DND-41 (cell line): ENCODE measurements at regions not wholly inside any gene's neighbourhood (a gene's known extent, or its start where the extent isn't known, plus 50 kb on each side); places are given as distances from the start of the nearest gene placed in this dataset.

Source experiments
- ATAC-seq: fragments of 200-7000 bp; cut with Tn5 transposase; 3 replicates; pipeline ENCODE4 v1.9.1; 2021; ENCODE audit warnings: low read depth; ENCODE audit not compliant: insufficient read depth
- DNase-seq: peaks from one replicate; pipeline ENCODE4 v3.0.0-alpha.2; 2020
- H2AFZ ChIP-seq: 2 replicates; pipeline ENCODE4 v1.6.0; 2012; ENCODE audit warnings: low read depth, low read length
- H3K27ac ChIP-seq: 2 replicates; pipeline ENCODE4 v1.5.1; 2012; ENCODE audit warnings: low read length, inconsistent platforms
- H3K27me3 ChIP-seq: fragments of 200-600 bp; sonication (generic); 2 replicates; pipeline ENCODE4 v1.6.0; 2012; ENCODE audit warnings: low read length, mild to moderate bottlenecking, inconsistent platforms; ENCODE audit not compliant: insufficient read depth, poor library complexity
- H3K36me3 ChIP-seq: 2 replicates; pipeline ENCODE4 v1.5.1; 2012; ENCODE audit warnings: low read length, inconsistent platforms; ENCODE audit not compliant: insufficient read depth
- H3K4me1 ChIP-seq: 2 replicates; pipeline ENCODE4 v1.5.1; 2012; ENCODE audit warnings: mild to moderate bottlenecking, low read length; ENCODE audit not compliant: insufficient read depth
- H3K4me2 ChIP-seq: 2 replicates; pipeline ENCODE4 v1.6.0; 2012; ENCODE audit warnings: mild to moderate bottlenecking, moderate library complexity, low read length, inconsistent platforms; ENCODE audit not compliant: insufficient read depth
- H3K4me3 ChIP-seq, 2 experiments: fragments of 200-600 bp in 1 of 2; shearing (Covaris generic) in 1 of 2; 2 replicates each; pipeline ENCODE4 v1.5.1; 2012 to 2016; ENCODE audit warnings: inconsistent platforms in 2 of 2, low read length in 2 of 2, mild to moderate bottlenecking in 2 of 2, low read depth in 1 of 2, moderate library complexity in 1 of 2
- H3K79me2 ChIP-seq: 2 replicates; pipeline ENCODE4 v1.6.0; 2012; ENCODE audit warnings: low read length, inconsistent platforms; ENCODE audit not compliant: insufficient read depth
- H3K9ac ChIP-seq: 2 replicates; pipeline ENCODE4 v1.6.0; 2012; ENCODE audit warnings: low read depth, mild to moderate bottlenecking, inconsistent platforms, low read length, moderate library complexity
- H3K9me3 ChIP-seq: 2 replicates; pipeline ENCODE4 v1.5.1; 2012; ENCODE audit warnings: low read length, moderate library complexity, mild to moderate bottlenecking, inconsistent platforms; ENCODE audit not compliant: insufficient read depth, severe bottlenecking
- H4K20me1 ChIP-seq: 2 replicates; pipeline ENCODE4 v1.6.0; 2012; ENCODE audit warnings: low read length; ENCODE audit not compliant: insufficient read depth
- EZH2 ChIP-seq: IDR thresholded peaks from 3 replicates; pipeline ENCODE4 v1.6.1; 2012; ENCODE audit warnings: borderline replicate concordance, low read depth, mild to moderate bottlenecking, moderate library complexity, low read length, inconsistent platforms; ENCODE audit not compliant: severe bottlenecking
- TF ChIP-seq, protein P1 (sequence below): IDR thresholded peaks from 2 replicates; pipeline ENCODE4 v1.5.1; 2012; ENCODE audit warnings: borderline replicate concordance, low read length, moderate library complexity, mild to moderate bottlenecking; ENCODE audit not compliant: poor library complexity, severe bottlenecking; ENCODE audit errors: extremely low read depth

DNA sequence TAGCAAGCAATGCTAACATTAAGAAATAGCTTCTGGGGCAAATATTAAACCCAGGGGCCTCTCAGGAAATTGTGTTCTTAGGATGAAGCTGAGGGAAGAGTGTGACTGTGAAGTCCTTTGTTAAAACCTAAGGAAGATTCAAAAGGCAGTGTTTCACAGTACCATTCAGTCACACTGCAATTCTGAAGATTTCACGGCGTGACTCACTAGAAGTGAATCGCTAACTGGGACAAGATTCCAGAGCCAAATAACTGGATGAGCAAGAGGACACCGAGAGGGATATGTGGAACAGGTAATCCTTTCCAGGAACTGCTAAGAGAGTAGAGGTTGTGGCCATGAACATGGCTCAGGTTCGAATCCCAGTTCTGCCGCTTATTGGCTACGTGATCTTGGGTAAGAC, 61.8 kb upstream of the SMAD3 start:
- Histone ChIP-seq H4K20me1 (no peaks in the 10 kb centered on the region), H3K27me3 (no peaks in the 10 kb centered on the region), H3K9ac (no peak overlapping the region), H3K9me3 (no peaks in the 10 kb centered on the region), H3K36me3 (no peaks in the 10 kb centered on the region), H3K4me1 (no peaks in the 10 kb centered on the region), H3K79me2 (no peaks in the 10 kb centered on the region), H3K27ac (no peak overlapping the region), H3K4me2 (no peak overlapping the region), H3K4me3 (no peak overlapping the region), H2AFZ (no peak overlapping the region)
- no peak for DNase-seq
- no peak for TF ChIP-seq EZH2
- TF ChIP-seq, protein P1, sequence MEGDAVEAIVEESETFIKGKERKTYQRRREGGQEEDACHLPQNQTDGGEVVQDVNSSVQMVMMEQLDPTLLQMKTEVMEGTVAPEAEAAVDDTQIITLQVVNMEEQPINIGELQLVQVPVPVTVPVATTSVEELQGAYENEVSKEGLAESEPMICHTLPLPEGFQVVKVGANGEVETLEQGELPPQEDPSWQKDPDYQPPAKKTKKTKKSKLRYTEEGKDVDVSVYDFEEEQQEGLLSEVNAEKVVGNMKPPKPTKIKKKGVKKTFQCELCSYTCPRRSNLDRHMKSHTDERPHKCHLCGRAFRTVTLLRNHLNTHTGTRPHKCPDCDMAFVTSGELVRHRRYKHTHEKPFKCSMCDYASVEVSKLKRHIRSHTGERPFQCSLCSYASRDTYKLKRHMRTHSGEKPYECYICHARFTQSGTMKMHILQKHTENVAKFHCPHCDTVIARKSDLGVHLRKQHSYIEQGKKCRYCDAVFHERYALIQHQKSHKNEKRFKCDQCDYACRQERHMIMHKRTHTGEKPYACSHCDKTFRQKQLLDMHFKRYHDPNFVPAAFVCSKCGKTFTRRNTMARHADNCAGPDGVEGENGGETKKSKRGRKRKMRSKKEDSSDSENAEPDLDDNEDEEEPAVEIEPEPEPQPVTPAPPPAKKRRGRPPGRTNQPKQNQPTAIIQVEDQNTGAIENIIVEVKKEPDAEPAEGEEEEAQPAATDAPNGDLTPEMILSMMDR, result no peak
- no peak for ATAC-seq

DNA sequence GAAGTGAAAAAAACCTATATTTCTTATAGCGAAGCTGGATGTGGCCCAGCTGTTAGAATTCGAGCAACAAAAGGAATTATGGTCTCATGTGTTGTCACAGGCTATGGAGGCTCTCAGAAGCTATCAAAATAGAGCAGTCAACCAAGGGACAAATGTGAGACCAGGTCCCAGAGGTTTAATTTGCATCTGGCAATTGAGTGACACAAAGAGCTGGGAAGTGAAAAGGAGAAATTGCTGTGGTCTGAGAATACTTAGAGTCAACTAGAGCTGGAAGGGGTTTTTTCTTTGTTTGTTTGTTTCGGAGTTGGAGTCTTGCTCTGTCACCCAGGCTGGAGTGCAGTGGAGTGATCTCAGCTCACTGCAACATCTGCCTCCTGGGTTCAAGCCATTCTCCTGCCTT, 61.3 kb upstream of the SMAD3 start:
- H3K27ac ChIP-seq, result no peak overlapping the region
- DNase-seq (no peak), ATAC-seq (no peak)
- no peaks in the 10 kb centered on the region for H3K79me2 ChIP-seq
- H3K36me3 ChIP-seq, result no peaks in the 10 kb centered on the region
- H3K4me2 ChIP-seq, result no peak overlapping the region
- no peak for TF ChIP-seq EZH2
- TF ChIP-seq, protein P1, result no peak
- H4K20me1 ChIP-seq, result no peaks in the 10 kb centered on the region
- no peaks in the 10 kb centered on the region for H3K27me3 ChIP-seq
- no peaks in the 10 kb centered on the region for H3K9me3 ChIP-seq
- no peak overlapping the region for H2AFZ ChIP-seq
- no peak overlapping the region for H3K9ac ChIP-seq
- no peaks in the 10 kb centered on the region for H3K4me1 ChIP-seq
- H3K4me3 ChIP-seq, result no peak overlapping the region

DNA sequence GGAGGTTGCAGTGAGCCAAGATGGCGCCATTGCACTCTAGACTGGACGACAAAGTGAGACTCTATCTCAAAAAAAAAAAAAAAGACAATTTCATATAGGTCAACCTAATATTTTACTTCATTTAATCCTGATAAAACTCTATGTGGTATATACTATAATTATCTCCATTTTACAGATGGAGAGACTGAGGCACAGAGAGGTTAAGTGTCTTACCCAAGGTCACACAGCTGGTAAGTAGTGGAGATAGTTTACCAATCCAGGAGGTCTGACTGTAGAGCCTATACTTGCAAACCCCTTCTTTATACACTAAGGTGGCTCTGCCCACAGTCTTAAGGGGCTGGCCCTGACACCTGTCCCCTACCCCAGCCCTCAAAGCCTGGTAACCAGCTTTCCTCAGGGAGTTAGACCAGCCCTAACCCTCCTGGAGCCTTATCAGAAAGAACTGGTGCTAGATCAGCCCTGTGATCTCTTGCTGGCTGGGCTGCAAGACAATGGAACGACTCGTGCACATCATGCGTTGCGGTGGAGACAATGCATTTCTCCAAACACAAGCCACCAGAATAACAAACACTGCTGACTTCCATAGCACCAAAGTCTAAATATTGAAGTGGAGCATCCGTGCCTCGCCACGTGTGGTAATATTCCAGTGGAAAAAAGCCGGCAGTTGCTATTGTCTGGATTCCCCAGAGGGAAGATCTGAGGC, 60.0 kb upstream of the SMAD3 start:
- H3K27ac ChIP-seq, result no peak overlapping the region
- DNase-seq (no peak), ATAC-seq (no peak)
- H3K36me3 ChIP-seq, result no peaks in the 10 kb centered on the region
- TF ChIP-seq EZH2, result no peak
- TF ChIP-seq, protein P1, result no peak
- H3K4me1 ChIP-seq, result no peaks in the 10 kb centered on the region
- no peaks in the 10 kb centered on the region for H4K20me1 ChIP-seq
- no peaks in the 10 kb centered on the region for H3K79me2 ChIP-seq
- no peak overlapping the region for H3K9ac ChIP-seq
- no peak overlapping the region for H3K4me2 ChIP-seq
- no peaks in the 10 kb centered on the region for H3K27me3 ChIP-seq
- H3K4me3 ChIP-seq, result no peak overlapping the region
- H2AFZ ChIP-seq, result no peak overlapping the region
- no peaks in the 10 kb centered on the region for H3K9me3 ChIP-seq
